DOHH2 (cell line): ENCODE measurements at regions not wholly inside any gene's neighbourhood (a gene's known extent, or its start where the extent isn't known, plus 50 kb on each side); places are given as distances from the start of the nearest gene placed in this dataset.

Experiments used
- H3F3A ChIP-seq: fragments of 200-600 bp; sonication (generic), shearing (Covaris generic); 2 replicates; pipeline ENCODE4 v1.6.0; 2016; ENCODE audit warnings: antibody characterized with exemption, mild to moderate bottlenecking; ENCODE audit not compliant: control insufficient read depth, insufficient read depth
- H3K27ac ChIP-seq: fragments of 200-600 bp; sonication (generic); 2 replicates; pipeline ENCODE4 v1.5.1; 2014; ENCODE audit warnings: low read depth, mild to moderate bottlenecking, low read length, moderate library complexity
- H3K27me3 ChIP-seq: fragments of 200-600 bp; sonication (generic); 2 replicates; pipeline ENCODE4 v1.6.1; 2014; ENCODE audit warnings: mild to moderate bottlenecking, low read length, mixed read lengths; ENCODE audit not compliant: control insufficient read depth
- H3K36me3 ChIP-seq: fragments of 200-600 bp; sonication (generic); 2 replicates; pipeline ENCODE4 v1.6.1; 2014; ENCODE audit warnings: mild to moderate bottlenecking, low read length, moderate library complexity, mixed read lengths; ENCODE audit not compliant: control insufficient read depth
- H3K4me1 ChIP-seq: fragments of 200-600 bp; sonication (generic); 2 replicates; pipeline ENCODE4 v1.6.1; 2014; ENCODE audit warnings: mild to moderate bottlenecking, low read length, mixed read lengths; ENCODE audit not compliant: control insufficient read depth
- H3K4me2 ChIP-seq: fragments of 200-600 bp; sonication (generic); 2 replicates; pipeline ENCODE4 v1.6.0; 2014; ENCODE audit warnings: mild to moderate bottlenecking, low read length, moderate library complexity
- H3K4me3 ChIP-seq: fragments of 200-600 bp; sonication (generic); 2 replicates; pipeline ENCODE4 v1.5.1; 2014; ENCODE audit warnings: mild to moderate bottlenecking, low read length, mixed read lengths
- H3K79me2 ChIP-seq: fragments of 200-600 bp; sonication (generic); 2 replicates; pipeline ENCODE4 v1.6.1; 2014; ENCODE audit warnings: mild to moderate bottlenecking, low read length, mixed read lengths; ENCODE audit not compliant: control insufficient read depth
- H3K9me2 ChIP-seq: fragments of 200-600 bp; sonication (generic); replicated peaks from 2 replicates; pipeline ENCODE4 v1.6.1; 2014; ENCODE audit warnings: mild to moderate bottlenecking, low read length, mixed read lengths; ENCODE audit not compliant: control insufficient read depth
- H3K9me3 ChIP-seq: fragments of 200-600 bp; sonication (generic); 2 replicates; pipeline ENCODE4 v1.6.1; 2014; ENCODE audit warnings: antibody characterized with exemption, low read length, mixed read lengths; ENCODE audit not compliant: control insufficient read depth, insufficient read depth
- H4K20me1 ChIP-seq: fragments of 200-600 bp; sonication (generic); 2 replicates; pipeline ENCODE4 v1.6.0; 2014; ENCODE audit warnings: low read depth, mild to moderate bottlenecking, antibody characterized with exemption, low read length, moderate library complexity; ENCODE audit not compliant: control insufficient read depth, insufficient read depth
- CTCF ChIP-seq: fragments of 200-600 bp; sonication (generic); IDR thresholded peaks from one replicate; pipeline ENCODE4 v1.5.1; 2014; ENCODE audit warnings: antibody characterized with exemption, mild to moderate bottlenecking, low read depth, low read length; ENCODE audit not compliant: poor library complexity, severe bottlenecking
- EZH2phosphoT487 ChIP-seq: fragments of 200-600 bp; sonication (generic); IDR thresholded peaks from 2 replicates; pipeline ENCODE4 v1.6.1; 2017; ENCODE audit warnings: borderline replicate concordance, mild to moderate bottlenecking, antibody characterized with exemption, low read length, moderate library complexity, mixed read lengths

- H3K4me3 ChIP-seq: no peak overlapping the region
- no peaks in the 10 kb centered on the region for H3K9me2 ChIP-seq
- no peaks in the 10 kb centered on the region for H3F3A ChIP-seq
- no peak overlapping the region for H3K27ac ChIP-seq
- no peak overlapping the region for H3K4me2 ChIP-seq
- no peaks in the 10 kb centered on the region for H3K79me2 ChIP-seq
- TF ChIP-seq CTCF (no peak), EZH2phosphoT487 (no peak)
- H3K36me3 ChIP-seq: no peaks in the 10 kb centered on the region
- H3K9me3 ChIP-seq: 0 out of 2 replicates have a peak, but pooled peaks cover 3% of the 10 kb centered on the region
- no peaks in the 10 kb centered on the region for H3K27me3 ChIP-seq
- no peaks in the 10 kb centered on the region for H3K4me1 ChIP-seq
- H4K20me1 ChIP-seq: no peaks in the 10 kb centered on the region
Observed at GRCh38 chr9:20119566-20119965, 330.7 kb upstream of the SLC24A2 start.

- no peak overlapping the region for H3K4me3 ChIP-seq
- no peaks in the 10 kb centered on the region for H3F3A ChIP-seq
- no peak for TF ChIP-seq CTCF
- TF ChIP-seq EZH2phosphoT487: no peak
- H3K4me1 ChIP-seq: no peaks in the 10 kb centered on the region
- no peak overlapping the region for H3K4me2 ChIP-seq
- no peaks in the 10 kb centered on the region for H4K20me1 ChIP-seq
- no peaks in the 10 kb centered on the region for H3K9me2 ChIP-seq
- no peaks in the 10 kb centered on the region for H3K36me3 ChIP-seq
- no peaks in the 10 kb centered on the region for H3K27me3 ChIP-seq
- H3K9me3 ChIP-seq: 0 out of 2 replicates have a peak, but pooled peaks cover 3% of the 10 kb centered on the region
- no peaks in the 10 kb centered on the region for H3K79me2 ChIP-seq
- no peak overlapping the region for H3K27ac ChIP-seq
Observed at GRCh38 chr9:20117986-20118385, 329.1 kb upstream of the SLC24A2 start.

GRCh38 chr9:20117482-20117881 is 328.6 kb upstream of the SLC24A2 start:
- Histone ChIP-seq H3K4me2 (no peak overlapping the region), H3F3A (no peaks in the 10 kb centered on the region), H3K4me3 (no peak overlapping the region), H3K27me3 (no peaks in the 10 kb centered on the region), H3K4me1 (no peaks in the 10 kb centered on the region), H3K36me3 (no peaks in the 10 kb centered on the region), H3K27ac (no peak overlapping the region), H4K20me1 (no peaks in the 10 kb centered on the region), H3K9me3 (0 out of 2 replicates have a peak, but pooled peaks cover 3% of the 10 kb centered on the region), H3K9me2 (no peaks in the 10 kb centered on the region), H3K79me2 (no peaks in the 10 kb centered on the region)
- TF ChIP-seq CTCF: no peak
- TF ChIP-seq EZH2phosphoT487: no peak

- no peaks in the 10 kb centered on the region for H3K9me2 ChIP-seq
- H3K4me1 ChIP-seq: no peaks in the 10 kb centered on the region
- H3K27ac ChIP-seq: no peak overlapping the region
- no peak for TF ChIP-seq EZH2phosphoT487
- no peak for TF ChIP-seq CTCF
- H3K4me3 ChIP-seq: no peak overlapping the region
- no peak overlapping the region for H3K4me2 ChIP-seq
- H3K36me3 ChIP-seq: no peaks in the 10 kb centered on the region
- 0 out of 2 replicates have a peak, but pooled peaks cover 3% of the 10 kb centered on the region for H3K9me3 ChIP-seq
- H3K79me2 ChIP-seq: no peaks in the 10 kb centered on the region
- H3K27me3 ChIP-seq: no peaks in the 10 kb centered on the region
- no peaks in the 10 kb centered on the region for H3F3A ChIP-seq
- no peaks in the 10 kb centered on the region for H4K20me1 ChIP-seq
Observed at GRCh38 chr9:20114974-20115373, 326.1 kb upstream of the SLC24A2 start.
